Pons (tissue), 1 donor: ENCODE measurements at regions not wholly inside any gene's neighbourhood (a gene's known extent, or its start where the extent isn't known, plus 50 kb on each side); places are given as distances from the start of the nearest gene placed in this dataset.

Experiments used
- DNase-seq: peaks from one replicate; pipeline ENCODE4 v3.0.0-alpha.2; 2016; ENCODE audit warnings: low spot score

DNA sequence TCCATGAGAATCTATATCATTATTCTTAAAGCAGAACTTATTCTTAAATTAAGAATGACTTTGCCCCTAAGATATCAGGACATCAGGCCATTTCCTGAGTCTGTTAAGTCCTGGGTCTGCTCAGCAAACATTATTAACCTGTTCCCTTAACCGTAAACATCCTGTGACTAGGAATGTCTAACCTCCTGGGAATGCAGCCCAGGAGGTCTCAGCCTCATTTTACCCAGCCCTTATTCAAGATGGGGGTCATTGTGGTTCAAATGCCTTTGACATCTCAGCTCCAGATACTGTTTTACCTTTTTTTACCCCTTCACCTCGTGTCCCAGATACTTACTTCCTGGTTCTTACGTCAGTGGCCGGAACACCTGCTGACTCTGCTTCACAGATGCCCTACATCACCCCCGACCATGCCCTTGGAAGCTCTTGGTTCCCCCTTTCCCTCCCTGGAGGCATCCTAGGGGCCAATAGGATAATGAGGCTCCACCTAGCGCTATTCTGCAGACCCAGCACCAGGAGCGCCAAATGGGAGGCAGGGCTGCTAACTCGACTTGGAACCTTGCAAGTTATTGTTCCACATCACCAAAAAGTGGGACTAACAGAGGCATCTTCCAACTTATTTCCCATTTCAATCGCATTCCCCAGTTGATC lies 182.5 kb downstream of the MED10 start:
- no peak for DNase-seq

DNA sequence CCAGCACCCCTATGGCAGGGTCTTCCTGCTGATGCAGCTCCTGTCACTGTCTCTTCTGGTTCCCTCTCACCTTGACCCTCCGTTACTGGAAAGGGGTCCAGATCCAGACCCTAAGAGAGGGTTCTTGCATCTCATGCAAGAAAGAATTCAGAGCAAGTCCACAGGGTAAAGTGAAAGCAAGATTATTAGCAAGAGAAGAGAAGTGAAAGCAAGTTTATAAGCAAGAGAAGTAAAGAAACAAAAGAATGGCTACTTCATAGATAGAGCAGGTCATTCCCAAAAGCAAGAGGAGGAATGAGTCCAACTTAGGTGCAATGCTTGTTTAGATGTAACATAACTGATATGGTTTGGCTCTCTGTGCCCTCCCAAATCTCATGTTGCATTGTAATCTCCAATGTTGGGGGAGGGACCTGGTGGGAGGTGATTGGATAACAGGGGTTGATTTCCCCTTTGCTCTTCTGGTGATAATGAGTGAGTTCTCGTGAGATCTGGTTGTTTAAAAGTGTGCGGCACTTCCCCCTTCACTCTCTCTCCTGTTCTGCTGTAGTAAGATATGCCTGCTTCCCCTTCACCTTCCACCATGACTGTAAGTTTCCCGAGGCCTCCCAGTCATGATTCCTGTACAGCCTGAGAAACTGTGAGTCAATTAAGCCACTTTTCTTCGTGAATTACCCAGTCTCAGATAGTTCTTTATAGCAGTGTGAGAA lies 183.3 kb downstream of the MED10 start:
- DNase-seq: no peak

DNA sequence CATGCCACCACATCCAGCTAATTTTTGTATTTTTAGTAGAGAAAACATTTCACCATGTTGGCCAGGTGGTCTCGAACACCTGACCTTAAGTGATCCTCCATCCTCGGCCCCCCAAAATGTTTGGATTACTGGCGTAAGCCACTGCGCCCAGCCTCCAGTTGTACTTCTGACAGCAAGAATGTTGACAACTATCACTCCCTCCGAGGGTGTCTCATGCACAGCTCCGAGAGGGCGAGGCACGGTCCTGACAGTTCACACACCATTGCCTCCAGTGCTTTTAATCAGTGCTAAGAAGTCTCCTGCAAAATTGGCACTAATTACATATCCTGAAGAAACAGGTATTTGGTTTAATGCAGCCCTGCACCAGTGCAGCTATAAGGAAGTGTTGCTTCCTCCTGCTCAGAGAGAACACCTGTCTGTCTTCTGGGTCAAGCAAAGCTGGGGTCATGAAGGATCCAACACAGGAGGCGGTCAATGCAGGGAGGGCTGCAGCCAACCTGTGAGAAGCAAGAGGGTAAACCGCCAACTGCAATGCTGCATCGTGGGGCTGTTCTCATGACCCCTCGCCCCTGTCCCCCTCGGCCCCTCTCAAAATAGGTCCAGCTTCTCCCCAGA lies 184.0 kb downstream of the MED10 start:
- DNase-seq: no peak

DNA sequence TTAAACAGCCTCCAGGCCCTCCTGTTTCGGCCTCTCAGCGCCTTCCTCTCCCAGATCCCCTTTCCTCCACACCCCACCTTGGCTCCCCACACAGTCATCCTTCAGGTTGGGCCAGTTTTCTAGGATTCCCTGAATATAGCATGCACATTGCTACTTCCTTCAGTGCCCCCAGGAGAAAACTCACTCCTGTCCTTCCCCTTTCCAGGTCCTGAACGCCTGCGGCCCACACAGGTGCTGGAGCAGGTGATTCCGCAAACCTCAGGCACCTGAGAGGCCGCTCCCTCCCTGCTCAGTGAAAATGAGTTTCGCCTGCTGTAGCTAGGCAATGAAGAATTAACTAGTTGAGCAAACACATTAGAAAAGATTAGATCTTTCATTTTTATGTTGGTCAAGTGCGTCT lies 185.0 kb downstream of the MED10 start:
- no peak for DNase-seq

DNA sequence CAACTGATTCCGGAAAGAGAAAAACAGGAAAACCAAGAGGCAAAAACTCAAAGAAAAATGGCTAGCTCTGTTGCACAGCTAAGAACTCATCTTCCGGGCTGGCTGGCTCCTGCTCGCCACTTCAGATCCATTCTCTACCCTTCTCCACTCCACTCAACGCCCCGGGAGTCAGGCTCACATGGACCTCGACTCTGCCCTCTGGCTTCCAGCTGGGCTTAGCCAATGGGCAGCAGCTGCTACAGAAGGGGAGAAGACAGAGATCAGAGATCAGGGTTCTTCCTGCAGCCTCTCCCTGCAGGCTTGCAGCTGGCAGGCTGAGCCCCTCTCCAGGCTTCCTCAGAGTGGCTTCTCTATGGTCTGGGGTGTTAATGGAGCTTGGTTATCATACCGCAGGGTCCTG lies 187.5 kb downstream of the MED10 start:
- no peak for DNase-seq

DNA sequence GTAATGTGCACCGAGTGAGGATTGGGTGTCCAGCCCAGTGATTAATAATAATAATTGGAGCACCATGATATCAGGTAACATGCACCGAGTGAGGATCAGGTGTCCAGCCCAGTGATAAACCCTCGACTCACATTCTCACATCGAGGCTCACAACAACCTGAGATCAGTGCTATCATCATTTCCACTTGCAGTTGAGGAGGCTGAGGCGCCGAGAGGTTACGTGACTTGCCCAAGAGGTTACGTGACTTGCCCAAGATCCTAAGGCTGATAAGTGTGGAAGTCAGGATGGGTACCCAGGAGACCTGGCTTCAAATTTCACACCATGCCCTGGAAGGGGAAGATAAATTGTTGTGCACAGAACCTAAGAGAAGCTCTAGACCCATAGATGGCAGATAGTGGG lies 189.4 kb downstream of the MED10 start:
- DNase-seq: no peak

DNA sequence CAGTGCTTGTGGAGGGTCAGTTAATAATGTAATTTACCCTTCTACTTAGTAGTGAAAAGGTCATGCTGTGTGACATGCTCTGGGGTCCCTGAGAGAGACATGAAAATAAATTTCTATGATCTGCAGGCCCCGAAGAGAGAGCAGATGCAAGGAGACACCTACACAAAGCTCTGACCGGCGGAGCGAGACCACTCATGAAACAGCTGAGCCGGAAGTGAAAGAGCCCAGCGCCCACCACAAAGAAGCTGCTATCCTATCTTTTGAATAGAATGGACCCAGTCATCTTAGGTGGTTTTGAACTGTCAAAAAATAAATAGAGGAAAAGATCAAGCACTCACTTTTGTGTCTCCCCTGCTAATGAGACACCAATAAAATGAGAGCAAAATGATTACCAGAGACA lies 190.0 kb downstream of the MED10 start:
- no peak for DNase-seq

DNA sequence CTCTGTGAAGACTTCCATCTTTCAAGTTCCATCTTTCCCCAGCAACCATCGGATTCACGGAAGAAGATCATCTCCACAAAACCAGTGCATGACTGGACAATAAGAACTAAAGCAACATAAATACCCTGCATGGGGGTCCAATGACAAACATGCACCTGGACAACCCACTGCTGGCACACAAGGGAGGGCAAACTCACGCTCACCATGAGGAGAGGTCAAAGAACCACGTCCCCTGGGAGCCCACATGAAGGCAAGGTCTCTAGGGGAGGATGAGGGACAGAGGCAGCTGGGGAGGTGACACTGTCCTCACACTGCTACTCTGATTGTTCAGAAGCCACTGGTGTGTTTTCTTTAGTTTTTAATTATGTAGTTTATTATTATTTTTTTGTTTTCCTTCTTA lies 190.8 kb downstream of the MED10 start:
- no peak for DNase-seq

DNA sequence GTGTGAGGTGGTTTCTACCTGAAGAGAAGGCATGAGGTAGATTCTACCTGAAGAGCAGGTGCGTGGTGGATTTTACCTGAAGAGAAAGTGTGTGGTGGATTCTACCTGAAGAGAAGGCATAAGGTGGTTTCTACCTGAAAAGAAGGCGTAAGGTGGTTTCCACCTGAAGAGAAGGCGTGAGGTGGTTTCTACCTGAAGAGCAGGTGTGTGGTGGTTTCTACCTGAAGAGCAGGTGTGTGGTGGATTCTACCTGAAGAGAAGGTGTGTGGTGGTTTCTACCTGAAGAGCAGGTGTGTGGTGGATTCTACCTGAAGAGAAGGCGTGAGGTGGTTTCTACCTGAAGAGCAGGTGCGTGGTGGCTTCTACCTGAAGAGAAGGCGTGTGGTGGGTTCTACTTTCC lies 192.8 kb downstream of the MED10 start:
- no peak for DNase-seq

DNA sequence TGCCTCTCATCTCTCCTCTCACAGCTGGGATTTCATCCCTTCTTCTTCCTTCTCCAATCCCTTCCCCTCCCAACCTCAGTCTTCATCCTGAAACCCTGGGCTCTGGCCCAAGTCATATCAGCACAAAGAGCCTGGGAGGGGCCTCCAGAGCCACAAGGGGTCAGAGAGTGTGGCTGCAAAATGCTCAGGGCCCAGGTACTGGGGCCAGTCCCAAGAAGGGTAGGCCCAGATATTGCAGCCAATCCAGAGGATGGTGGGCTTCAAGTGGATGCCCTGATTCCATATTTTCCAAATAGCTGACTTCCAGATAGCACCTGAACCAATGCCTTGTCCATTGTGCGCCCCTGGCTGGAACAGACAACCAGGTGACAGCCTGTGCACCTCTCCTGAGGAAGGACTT lies 193.9 kb downstream of the MED10 start:
- no peak for DNase-seq

DNA sequence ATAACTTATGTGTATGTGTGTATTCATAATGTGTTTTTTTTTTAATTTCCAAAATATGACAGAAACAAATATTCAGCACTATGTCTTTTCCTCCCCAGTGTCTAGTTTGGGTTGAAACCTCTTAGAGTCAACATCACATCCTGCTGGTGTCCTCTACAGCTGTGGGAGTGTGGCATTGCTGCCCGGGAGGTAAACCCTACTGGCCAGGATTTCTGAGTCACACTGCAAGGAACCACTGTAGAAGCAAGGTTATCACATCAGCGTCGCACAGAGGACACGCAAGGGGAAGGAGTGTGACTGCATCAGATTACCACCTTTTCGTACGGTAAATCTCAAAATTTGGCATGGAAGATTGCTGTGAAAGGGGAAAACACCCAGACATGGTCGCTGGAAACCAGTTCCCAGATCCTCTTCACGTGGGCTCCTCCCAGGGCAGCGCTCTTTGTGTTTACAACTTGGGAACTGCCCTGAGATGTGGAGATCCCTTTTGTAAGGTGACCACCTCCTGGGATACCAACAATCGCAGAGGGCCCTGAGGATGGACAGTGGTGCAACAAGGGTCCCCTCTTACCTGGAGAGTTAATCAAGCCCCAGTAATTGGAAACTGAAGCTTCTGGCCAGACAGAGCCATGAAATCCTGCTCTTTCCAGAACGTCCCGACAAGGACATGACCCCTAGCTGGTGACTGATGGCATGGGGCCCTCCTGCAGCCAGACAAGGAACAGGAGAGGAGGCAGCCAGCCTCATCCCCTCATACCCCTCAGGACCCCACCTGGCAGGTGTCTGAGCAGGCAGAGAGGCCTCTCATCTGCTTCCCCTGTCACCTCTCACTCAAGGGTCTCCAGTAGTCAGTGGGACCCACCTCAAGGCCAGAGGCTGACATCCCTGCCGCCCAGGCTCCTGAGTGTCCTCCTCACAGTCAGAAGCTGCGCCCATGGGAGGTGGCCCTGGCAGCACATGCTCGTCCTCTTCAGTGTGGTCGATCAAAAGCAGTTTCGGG lies 194.7 kb downstream of the MED10 start:
- DNase-seq: no peak

DNA sequence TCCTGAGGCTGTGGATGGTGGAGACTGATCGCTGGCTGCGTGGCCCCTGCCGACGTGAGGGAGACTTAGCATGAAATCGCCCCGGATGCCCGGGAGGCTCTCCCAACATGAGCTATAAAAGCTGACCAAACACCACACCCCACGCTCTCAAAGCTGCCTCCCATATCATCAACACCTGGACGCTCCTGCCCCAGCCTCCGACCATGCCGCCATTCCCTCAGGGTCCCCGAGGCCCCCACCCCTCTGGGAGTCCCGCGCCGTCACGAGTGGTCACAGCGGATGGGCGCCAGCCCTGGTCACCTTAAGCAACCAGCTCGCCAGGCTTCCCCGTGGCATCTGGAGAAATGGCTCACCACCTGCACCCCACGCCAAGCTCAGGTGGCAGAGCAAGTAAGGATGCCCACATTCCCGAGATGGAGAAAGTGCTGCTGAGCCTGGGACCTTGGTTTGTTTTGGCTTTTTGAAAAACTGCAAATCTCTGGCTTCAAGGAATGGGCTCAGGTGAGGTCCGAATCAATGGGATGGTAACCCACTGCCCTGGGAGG lies 196.0 kb downstream of the MED10 start:
- DNase-seq: no peak

DNA sequence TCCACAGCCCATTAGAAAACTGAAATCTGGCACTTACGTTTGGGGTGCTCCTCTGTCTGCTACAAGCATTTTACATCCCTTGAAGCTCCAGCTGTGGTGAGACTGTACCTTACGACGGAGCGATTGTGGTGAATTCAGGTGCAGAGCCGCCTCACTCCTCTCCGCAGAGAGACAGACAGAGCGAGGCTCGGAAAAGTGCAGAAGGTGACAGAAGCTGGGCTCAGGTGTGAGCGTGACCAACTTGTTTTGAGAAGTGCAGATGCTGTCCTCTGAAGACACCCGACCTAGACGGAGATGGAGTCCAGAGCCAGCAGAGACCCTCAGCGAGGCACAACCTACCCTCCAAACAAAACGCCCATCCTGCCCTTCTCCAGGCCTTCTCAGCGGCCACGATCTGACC lies 196.5 kb downstream of the MED10 start:
- DNase-seq: no peak

DNA sequence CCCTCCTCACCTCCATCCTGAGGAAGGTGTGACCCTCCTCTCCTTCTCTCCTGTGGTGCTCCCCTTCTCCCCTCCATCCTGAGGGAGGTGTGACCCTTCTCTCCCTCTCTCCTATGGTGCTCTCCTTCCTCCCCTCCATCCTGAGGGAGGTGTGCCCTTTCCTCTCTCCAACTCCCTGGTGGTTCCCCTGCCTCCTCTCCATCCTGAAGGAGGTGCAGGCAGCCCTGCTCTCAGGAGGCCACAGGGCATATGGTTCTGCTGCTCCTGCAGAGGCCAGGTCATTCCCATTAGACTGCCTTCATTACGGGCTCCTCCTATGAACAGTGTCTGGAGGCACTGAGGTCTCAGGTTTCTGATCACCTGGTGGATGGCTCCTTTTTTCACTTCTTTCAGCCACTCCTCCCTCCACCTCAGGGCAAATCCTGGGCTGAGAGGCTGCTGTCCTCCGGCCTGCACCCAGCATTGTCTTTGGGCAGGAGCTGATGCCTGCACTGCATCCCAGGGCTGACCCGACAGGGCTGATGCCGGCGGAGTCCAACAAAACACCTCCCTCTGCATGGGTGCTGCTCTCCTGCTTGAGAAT lies 197.1 kb downstream of the MED10 start:
- no peak for DNase-seq

DNA sequence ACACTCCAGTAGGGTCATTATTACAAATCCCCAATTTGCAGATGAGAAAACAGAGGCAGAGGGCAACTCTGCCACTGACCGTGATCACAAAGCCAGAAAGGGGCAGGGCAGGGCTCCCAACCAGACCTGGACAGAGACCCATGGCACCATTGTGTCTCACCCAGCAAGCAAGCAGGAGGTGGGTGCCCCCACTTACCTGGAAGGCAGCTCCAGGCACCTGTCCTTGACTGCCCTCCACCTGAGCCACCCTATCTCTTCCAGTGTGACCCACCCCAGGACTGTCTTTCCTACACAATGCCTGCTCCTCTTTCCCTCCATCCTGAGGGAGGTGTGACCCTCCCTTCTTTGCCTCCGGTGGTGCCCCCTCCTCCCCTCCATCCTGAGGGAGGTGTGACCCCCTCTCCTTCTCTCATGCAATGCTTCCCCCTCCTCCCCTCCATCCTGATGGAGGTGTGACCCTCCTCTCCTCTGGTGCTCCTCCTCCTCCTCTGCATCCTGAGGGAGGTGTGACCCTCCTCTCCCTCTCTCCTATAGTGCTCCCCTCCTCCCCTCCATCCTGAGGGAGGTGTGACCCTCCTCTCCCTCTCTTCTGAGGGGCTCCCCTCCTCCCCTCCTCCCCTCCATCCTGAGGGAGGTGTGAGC lies 198.0 kb downstream of the MED10 start:
- DNase-seq: no peak

DNA sequence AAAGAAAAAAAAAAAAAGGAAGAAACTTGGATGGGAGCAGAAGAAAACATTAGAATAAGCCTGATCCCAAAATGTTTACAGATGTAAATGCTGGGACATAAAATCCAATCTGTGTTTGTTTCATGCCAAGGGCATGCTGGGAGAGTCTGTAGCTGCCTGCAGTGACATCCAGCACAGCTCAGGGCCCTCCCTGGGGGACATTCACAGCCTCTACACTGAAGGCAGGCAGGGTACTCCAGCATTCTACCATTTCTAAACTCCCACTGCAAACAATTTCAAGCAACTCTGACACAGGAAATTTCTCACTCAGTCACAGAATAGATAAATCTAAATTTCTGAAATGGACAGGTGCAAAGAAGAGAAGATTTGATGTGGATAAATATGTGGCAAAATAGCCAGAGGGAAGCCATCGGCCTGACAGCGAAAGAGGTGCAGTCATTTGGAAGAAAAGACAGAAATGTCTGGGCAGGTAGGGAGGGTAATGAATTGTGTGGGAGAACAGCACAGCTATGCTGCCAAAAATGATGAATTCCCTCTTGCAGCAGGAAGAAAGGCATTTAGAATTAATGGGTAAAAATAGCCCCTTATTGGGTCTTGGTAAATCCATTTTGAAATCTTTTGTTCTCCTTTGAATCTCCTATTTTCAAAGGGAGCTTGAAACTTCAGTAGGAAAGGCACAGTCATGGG lies 199.4 kb downstream of the MED10 start:
- DNase-seq: no peak

DNA sequence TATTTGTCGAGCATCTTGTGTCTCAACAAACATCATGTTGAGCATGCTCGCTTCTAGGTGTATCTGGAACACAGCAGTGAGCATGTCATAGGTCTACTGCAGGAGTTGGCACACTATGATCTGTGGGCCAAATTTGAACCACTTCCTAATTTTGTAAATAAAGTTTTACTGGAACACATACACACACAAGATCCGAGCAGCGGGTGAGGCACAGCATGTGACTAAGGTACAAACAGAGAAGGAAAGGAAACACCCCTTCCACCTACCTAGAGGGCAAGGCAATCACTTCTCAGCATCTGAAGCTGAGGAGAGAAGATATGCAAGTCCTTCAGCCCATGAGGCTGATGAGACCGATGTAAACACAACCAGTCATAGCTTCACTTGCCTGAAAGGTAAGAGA lies 200.4 kb downstream of the MED10 start:
- DNase-seq: no peak

DNA sequence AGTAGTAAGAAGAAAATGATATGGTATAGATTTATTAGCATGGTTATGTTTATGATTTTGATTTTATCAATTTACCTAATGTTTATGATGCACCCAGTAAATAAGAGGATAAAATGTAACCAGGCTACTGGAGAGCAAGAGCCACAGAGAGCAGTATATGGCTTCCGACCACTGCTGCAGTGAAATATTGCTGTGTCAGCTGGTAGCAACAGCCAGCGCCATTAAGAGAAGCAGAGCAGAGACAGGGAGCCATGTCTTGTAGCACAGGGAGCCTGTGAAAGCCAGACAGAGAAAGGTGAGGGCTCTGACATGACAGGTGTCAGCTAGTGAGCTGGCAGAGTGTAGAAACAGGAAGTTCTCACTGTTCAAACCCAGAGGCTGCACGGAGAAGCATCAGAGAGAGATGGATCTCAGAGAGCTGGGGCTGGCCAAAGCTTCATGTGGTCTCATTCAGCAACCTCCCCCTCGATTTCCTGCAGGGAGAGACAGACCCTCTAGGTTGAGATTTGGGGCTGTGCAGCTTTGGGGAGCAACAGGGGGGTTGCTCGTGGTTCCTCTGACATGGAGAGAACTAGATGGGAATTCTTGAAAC lies 202.1 kb downstream of the MED10 start:
- no peak for DNase-seq

DNA sequence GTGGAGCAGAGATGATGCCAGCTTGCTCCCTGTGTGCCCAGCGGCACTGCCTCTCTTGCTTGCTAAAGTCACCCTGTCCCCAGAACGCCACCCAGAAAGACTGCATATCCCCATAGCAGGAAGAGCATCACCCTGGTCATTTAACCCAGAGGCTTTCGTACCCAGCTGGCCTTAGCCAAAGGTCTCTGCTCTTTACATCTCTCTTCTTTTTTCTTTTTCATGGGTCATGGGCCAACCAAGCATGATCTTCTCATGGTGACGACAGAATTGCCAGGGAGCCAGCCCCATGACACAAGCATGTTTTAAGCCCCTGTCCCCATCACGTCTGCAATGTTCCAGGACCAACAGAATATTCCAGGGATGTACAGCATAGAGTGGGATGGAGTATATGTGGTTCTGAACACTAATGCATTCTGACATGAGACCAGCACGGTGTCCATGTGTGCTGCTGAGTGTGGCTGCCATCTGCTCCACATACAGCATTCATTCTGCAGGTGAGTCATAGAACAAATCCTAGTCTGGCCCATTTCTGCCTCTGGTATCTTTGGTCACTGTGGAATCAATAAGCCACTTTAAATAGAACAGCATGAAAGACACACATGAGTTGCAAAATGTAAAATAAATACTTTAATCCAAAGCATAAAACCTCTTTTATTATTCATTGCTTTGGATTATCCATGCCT lies 203.0 kb downstream of the MED10 start:
- DNase-seq: no peak

DNA sequence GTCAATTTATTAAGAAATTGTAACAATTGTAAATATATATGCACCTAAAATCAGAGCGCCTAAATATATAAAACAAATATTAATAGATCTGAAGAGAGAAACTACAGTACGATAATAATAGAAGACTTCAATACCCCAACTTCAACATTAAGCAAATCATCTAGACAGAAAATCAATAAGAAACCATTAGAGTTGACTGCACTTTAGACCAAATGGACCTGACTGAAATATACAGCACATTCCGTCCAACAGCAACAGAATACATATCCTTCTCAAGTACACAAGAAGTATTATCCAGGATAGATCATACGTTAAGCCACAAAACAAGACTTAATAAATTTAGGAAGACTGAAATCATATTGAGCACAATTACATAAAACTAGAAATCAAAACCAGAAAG lies 208.7 kb downstream of the MED10 start:
- no peak for DNase-seq
